ENCODE measurements at regions not wholly inside any gene's neighbourhood (a gene's known extent, or its start where the extent isn't known, plus 50 kb on each side); places are given as distances from the start of the nearest gene placed in this dataset.

- TF ChIP-seq, protein P1, sequence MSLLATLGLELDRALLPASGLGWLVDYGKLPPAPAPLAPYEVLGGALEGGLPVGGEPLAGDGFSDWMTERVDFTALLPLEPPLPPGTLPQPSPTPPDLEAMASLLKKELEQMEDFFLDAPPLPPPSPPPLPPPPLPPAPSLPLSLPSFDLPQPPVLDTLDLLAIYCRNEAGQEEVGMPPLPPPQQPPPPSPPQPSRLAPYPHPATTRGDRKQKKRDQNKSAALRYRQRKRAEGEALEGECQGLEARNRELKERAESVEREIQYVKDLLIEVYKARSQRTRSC (CRISPR knock-in tag; IDR thresholded peaks at IDR 0.05; ENCODE audit: low read depth) = no peak
- TF ChIP-seq, protein P2, sequence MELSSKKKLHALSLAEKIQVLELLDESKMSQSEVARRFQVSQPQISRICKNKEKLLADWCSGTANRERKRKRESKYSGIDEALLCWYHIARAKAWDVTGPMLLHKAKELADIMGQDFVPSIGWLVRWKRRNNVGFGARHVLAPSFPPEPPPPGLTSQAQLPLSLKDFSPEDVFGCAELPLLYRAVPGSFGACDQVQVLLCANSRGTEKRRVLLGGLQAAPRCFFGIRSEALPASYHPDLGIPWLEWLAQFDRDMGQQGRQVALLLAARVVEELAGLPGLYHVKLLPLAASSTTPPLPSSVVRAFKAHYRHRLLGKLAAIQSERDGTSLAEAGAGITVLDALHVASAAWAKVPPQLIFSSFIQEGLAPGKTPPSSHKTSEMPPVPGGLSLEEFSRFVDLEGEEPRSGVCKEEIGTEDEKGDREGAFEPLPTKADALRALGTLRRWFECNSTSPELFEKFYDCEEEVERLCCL (CRISPR knock-in tag; IDR thresholded peaks at IDR 0.05; ENCODE audit: borderline replicate concordance) = no peak
- TF ChIP-seq TRAFD1 (CRISPR knock-in tag; IDR thresholded peaks at IDR 0.05; ENCODE audit: borderline replicate concordance) (no peak), NFRKB (IDR thresholded peaks at IDR 0.05) (no peak), JUNB (CRISPR knock-in tag; IDR thresholded peaks at IDR 0.05; ENCODE audit: borderline replicate concordance) (no peak), FUBP1 (CRISPR knock-in tag; IDR thresholded peaks at IDR 0.05; ENCODE audit: borderline replicate concordance) (no peak)
Observed at GRCh38 chr1:79264975-79265818, 258.7 kb upstream of the ADGRL4 start (continued).

Data from HepG2 (cell line).